ENCODE measurements at regions not wholly inside any gene's neighbourhood (a gene's known extent, or its start where the extent isn't known, plus 50 kb on each side); places are given as distances from the start of the nearest gene placed in this dataset.

DNA sequence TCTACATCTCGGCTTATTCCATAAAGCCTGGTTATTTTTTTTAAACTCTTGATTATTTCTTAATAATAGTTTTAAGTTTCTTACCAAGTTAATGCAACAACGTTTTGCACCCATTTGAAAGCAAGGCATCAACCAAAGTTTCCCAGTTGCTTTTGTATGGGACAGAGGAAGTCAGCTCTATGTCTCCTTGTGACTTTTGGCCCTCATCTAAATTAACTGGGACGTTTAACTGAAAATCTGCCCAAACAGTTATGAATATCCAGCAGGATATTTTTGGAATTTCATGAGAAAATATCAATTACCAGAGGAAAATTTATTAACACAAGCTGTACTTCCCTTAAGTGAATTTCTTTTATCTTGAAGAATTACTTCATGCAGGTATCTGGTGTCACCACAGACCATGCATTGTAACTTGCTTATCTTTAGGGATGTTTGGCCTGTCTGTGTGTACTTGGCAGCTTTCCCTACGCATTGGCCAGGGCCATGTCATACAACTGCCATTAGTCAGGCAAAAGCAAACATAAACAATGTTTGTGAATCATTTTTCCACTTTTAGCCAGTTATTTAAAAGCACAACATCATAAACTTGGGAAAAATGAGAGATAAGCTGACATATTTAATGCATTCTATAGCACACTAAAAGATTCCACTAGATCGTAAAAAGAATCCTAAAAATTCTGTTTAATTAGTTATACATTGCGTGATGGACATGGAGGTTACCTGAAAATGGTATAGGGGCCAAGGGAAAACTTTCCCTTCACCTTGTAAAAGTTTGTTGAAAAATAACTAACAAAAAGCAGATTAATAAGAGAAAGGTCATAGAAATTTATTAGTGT lies 101.4 kb upstream of the PDE5A start:
- TF ChIP-seq POLR2A (IDR thresholded peaks at IDR 0.05): no peak
- TF ChIP-seq, protein P1, sequence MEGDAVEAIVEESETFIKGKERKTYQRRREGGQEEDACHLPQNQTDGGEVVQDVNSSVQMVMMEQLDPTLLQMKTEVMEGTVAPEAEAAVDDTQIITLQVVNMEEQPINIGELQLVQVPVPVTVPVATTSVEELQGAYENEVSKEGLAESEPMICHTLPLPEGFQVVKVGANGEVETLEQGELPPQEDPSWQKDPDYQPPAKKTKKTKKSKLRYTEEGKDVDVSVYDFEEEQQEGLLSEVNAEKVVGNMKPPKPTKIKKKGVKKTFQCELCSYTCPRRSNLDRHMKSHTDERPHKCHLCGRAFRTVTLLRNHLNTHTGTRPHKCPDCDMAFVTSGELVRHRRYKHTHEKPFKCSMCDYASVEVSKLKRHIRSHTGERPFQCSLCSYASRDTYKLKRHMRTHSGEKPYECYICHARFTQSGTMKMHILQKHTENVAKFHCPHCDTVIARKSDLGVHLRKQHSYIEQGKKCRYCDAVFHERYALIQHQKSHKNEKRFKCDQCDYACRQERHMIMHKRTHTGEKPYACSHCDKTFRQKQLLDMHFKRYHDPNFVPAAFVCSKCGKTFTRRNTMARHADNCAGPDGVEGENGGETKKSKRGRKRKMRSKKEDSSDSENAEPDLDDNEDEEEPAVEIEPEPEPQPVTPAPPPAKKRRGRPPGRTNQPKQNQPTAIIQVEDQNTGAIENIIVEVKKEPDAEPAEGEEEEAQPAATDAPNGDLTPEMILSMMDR (IDR thresholded peaks at IDR 0.05): no peak
